ENCODE measurements at regions not wholly inside any gene's neighbourhood (a gene's known extent, or its start where the extent isn't known, plus 50 kb on each side); places are given as distances from the start of the nearest gene placed in this dataset.

DNA sequence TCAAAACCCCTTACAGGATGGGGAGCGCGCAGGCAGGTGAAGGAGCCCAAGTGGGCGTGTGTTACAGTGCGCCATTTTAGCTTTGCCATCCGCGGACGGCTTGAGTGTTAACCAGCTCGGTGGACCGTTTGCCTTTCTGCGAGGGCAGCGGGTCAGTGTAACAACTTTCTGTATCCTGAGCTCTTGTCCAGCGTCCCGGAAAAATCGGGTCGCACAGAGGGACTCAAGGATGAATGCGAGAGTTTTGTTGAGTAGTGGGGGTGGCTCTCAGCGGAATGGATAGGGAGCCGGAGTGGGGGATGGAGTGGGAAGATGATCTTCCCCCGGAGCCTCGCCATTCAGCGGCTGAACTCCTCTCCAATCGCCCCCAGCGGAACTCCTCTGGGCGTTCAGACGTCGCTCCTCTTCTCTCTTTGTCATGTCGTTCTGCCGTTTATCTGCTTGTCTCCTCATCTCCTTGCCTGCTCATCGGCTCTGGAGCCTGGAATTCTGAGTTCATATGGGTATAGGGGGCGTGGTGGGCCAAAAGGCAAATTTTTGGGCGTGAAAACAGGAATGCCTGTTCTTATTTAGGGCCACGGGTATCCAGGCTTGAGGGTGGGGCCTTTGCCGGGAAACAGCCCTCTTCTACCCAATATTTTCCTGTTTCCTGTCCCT, 295.4 kb downstream of the CTH start:
- TF ChIP-seq, protein P1, sequence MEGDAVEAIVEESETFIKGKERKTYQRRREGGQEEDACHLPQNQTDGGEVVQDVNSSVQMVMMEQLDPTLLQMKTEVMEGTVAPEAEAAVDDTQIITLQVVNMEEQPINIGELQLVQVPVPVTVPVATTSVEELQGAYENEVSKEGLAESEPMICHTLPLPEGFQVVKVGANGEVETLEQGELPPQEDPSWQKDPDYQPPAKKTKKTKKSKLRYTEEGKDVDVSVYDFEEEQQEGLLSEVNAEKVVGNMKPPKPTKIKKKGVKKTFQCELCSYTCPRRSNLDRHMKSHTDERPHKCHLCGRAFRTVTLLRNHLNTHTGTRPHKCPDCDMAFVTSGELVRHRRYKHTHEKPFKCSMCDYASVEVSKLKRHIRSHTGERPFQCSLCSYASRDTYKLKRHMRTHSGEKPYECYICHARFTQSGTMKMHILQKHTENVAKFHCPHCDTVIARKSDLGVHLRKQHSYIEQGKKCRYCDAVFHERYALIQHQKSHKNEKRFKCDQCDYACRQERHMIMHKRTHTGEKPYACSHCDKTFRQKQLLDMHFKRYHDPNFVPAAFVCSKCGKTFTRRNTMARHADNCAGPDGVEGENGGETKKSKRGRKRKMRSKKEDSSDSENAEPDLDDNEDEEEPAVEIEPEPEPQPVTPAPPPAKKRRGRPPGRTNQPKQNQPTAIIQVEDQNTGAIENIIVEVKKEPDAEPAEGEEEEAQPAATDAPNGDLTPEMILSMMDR (IDR thresholded peaks at IDR 0.05) = no peak
- no peak for TF ChIP-seq POLR2A (IDR thresholded peaks at IDR 0.05)
